ENCODE measurements at regions not wholly inside any gene's neighbourhood (a gene's known extent, or its start where the extent isn't known, plus 50 kb on each side); places are given as distances from the start of the nearest gene placed in this dataset.

GRCh38 chr2:236954641-236955040 is 131.0 kb upstream of the COPS8 start:
- no peaks in the 10 kb centered on the region for H3K27me3 ChIP-seq (ENCODE audit: low read depth)
- TF ChIP-seq, protein P1, sequence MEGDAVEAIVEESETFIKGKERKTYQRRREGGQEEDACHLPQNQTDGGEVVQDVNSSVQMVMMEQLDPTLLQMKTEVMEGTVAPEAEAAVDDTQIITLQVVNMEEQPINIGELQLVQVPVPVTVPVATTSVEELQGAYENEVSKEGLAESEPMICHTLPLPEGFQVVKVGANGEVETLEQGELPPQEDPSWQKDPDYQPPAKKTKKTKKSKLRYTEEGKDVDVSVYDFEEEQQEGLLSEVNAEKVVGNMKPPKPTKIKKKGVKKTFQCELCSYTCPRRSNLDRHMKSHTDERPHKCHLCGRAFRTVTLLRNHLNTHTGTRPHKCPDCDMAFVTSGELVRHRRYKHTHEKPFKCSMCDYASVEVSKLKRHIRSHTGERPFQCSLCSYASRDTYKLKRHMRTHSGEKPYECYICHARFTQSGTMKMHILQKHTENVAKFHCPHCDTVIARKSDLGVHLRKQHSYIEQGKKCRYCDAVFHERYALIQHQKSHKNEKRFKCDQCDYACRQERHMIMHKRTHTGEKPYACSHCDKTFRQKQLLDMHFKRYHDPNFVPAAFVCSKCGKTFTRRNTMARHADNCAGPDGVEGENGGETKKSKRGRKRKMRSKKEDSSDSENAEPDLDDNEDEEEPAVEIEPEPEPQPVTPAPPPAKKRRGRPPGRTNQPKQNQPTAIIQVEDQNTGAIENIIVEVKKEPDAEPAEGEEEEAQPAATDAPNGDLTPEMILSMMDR (IDR thresholded peaks at IDR 0.05) = no peak
- no peaks in the 10 kb centered on the region for H3K36me3 ChIP-seq
- no peaks in the 10 kb centered on the region for H3K4me1 ChIP-seq
- no peaks in the 10 kb centered on the region for H3K9me3 ChIP-seq
- ATAC-seq (no peak), DNase-seq (no peak)
- no peak overlapping the region for H3K4me3 ChIP-seq
- no peak overlapping the region for H3K27ac ChIP-seq
- intact Hi-C loops (cut with DNase I) = no loop called here

GRCh38 chr2:236955521-236956030 is 130.1 kb upstream of the COPS8 start:
- no peaks in the 10 kb centered on the region for H3K27me3 ChIP-seq (ENCODE audit: low read depth)
- H3K36me3 ChIP-seq = no peaks in the 10 kb centered on the region
- DNase-seq = no peak
- H3K4me1 ChIP-seq = no peaks in the 10 kb centered on the region
- intact Hi-C loops (cut with DNase I) = no loop called here
- H3K9me3 ChIP-seq = no peaks in the 10 kb centered on the region
- TF ChIP-seq, protein P1 (IDR thresholded peaks at IDR 0.05) = no peak
- ATAC-seq = no peak
- H3K4me3 ChIP-seq = no peak overlapping the region
- no peak overlapping the region for H3K27ac ChIP-seq

GRCh38 chr2:236956031-236956618 is 129.6 kb upstream of the COPS8 start:
- Histone ChIP-seq H3K4me3 (no peak overlapping the region), H3K36me3 (no peaks in the 10 kb centered on the region), H3K27me3 (ENCODE audit: low read depth) (no peaks in the 10 kb centered on the region), H3K9me3 (no peaks in the 10 kb centered on the region), H3K4me1 (no peaks in the 10 kb centered on the region), H3K27ac (no peak overlapping the region)
- DNase-seq (no peak), ATAC-seq (no peak)
- intact Hi-C loops (cut with DNase I) = no loop called here
- TF ChIP-seq, protein P1 (IDR thresholded peaks at IDR 0.05) = no peak

GRCh38 chr2:236956641-236957040 is 129.0 kb upstream of the COPS8 start:
- H3K36me3 ChIP-seq = no peaks in the 10 kb centered on the region
- ATAC-seq = no peak
- no peaks in the 10 kb centered on the region for H3K9me3 ChIP-seq
- no peak overlapping the region for H3K4me3 ChIP-seq
- no peaks in the 10 kb centered on the region for H3K27me3 ChIP-seq (ENCODE audit: low read depth)
- H3K27ac ChIP-seq = no peak overlapping the region
- no peak for DNase-seq
- H3K4me1 ChIP-seq = no peaks in the 10 kb centered on the region
- TF ChIP-seq, protein P1 (IDR thresholded peaks at IDR 0.05) = no peak
- intact Hi-C loops (cut with DNase I) = no loop called here

- Histone ChIP-seq H3K4me1 (no peaks in the 10 kb centered on the region), H3K27ac (no peak overlapping the region), H3K9me3 (no peaks in the 10 kb centered on the region), H3K27me3 (ENCODE audit: low read depth) (no peaks in the 10 kb centered on the region), H3K36me3 (no peaks in the 10 kb centered on the region), H3K4me3 (no peak overlapping the region)
- DNase-seq (no peak), ATAC-seq (no peak)
- TF ChIP-seq, protein P1 (IDR thresholded peaks at IDR 0.05) = no peak
- intact Hi-C loops (cut with DNase I) = no loop called here
These were observed 126.7 kb upstream of the COPS8 start for GRCh38 chr2:236959036-236959435.

Data from lower lobe of right lung (tissue), 2 donors.